ENCODE measurements at regions not wholly inside any gene's neighbourhood (a gene's known extent, or its start where the extent isn't known, plus 50 kb on each side); places are given as distances from the start of the nearest gene placed in this dataset.

DNA sequence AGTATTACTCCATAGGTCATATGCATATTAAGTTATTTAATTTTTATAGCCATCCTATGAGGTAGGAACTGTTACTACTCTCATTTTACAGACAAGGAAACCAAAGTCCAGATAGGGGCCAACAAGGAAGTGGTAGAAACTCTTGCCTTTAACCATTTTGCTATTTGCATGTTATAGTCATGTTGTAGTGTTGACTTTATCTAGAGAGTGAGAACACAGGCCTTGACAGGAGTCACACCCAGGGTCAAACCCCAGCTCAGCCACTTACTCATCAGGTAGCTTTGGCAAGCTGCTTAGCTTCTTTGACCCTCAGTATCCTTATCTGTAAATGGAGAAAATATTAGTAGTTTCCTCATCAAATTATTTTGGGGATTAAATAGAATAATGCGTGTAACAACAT is 156.2 kb downstream of the CAND1 start:
- WGBS, 2 donors = 61 to 84% methylated on average over 1 of the region's 1 CpG

DNA sequence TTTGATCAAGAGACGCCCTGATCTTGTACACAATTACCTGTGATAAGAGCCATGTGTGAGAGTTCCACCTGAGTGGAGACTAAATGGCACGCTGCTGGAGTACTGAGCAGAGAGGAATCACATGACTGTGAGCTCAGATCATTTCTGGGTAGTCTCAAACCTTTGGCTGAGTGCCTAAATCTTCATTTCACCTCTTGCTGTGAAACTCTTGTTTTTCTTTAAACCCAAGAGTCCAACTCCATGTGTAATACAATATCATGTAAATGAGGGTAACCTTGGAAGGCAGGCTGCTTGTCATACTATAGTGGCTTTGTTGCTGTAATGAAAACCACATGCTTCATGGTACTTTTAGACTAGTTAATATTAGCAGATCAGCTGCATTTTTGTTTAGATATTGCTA is 156.9 kb downstream of the CAND1 start:
- Histone ChIP-seq H3K9me3 (no peaks in the 10 kb centered on the region), H3K36me3 (no peaks in the 10 kb centered on the region), H3K27me3 (no peaks in the 10 kb centered on the region), H3K4me3 (no peak overlapping the region), H3K27ac (no peak overlapping the region), H3K4me1 (peaks cover 0 to 27% (median 16%) of the 10 kb centered on the region in 4 donors)
- 30 to 58% methylated on average over 2 of the region's 2 CpGs for WGBS, 2 donors
- intact Hi-C loops (cut with DNase I) = no loop called here
- DNase-seq = no peak
- no peak for TF ChIP-seq POLR2AphosphoS5 (IDR thresholded peaks at IDR 0.05)
- no peak for TF ChIP-seq EP300 (IDR thresholded peaks at IDR 0.05)
- TF ChIP-seq, protein P1, sequence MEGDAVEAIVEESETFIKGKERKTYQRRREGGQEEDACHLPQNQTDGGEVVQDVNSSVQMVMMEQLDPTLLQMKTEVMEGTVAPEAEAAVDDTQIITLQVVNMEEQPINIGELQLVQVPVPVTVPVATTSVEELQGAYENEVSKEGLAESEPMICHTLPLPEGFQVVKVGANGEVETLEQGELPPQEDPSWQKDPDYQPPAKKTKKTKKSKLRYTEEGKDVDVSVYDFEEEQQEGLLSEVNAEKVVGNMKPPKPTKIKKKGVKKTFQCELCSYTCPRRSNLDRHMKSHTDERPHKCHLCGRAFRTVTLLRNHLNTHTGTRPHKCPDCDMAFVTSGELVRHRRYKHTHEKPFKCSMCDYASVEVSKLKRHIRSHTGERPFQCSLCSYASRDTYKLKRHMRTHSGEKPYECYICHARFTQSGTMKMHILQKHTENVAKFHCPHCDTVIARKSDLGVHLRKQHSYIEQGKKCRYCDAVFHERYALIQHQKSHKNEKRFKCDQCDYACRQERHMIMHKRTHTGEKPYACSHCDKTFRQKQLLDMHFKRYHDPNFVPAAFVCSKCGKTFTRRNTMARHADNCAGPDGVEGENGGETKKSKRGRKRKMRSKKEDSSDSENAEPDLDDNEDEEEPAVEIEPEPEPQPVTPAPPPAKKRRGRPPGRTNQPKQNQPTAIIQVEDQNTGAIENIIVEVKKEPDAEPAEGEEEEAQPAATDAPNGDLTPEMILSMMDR (IDR thresholded peaks at IDR 0.05) = no peak
- no peak for TF ChIP-seq POLR2A (IDR thresholded peaks at IDR 0.05)

More for the DNA sequence above, 156.2 kb downstream of the CAND1 start:
- H3K27me3 ChIP-seq = no peaks in the 10 kb centered on the region
- no peak for DNase-seq
- no peak overlapping the region for H3K27ac ChIP-seq
- H3K36me3 ChIP-seq = no peaks in the 10 kb centered on the region
- no peak overlapping the region for H3K4me3 ChIP-seq
- H3K4me1 ChIP-seq = peaks cover 0 to 24% (median 12%) of the 10 kb centered on the region in 4 donors
- no peaks in the 10 kb centered on the region for H3K9me3 ChIP-seq
- intact Hi-C loops (cut with DNase I) = no loop called here
- TF ChIP-seq POLR2A (IDR thresholded peaks at IDR 0.05) (no peak), POLR2AphosphoS5 (IDR thresholded peaks at IDR 0.05) (no peak), EP300 (IDR thresholded peaks at IDR 0.05) (no peak)
- TF ChIP-seq, protein P1 (IDR thresholded peaks at IDR 0.05) = no peak

DNA sequence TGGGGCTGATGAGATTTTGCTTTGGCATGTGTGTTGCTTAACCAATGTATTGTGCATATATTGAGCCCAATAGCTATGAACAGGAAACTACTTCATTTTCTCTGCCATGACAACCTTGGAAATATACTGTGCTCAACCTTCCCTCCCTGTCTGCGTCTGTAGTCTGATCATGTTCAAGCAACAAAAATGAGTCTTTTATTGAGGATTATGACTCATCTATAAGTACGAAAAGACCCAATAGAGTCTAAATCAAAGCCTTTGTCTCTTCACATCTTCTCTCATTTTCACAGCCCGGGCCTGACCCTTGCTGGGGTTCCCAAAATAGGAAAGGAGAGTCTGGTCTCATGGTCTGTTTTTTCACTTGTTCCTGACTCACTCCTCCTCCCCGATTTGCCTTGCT is 158.2 kb downstream of the CAND1 start:
- 83 to 87% methylated on average over 4 of the region's 4 CpGs for WGBS, 2 donors
- intact Hi-C loops (cut with DNase I) = no loop called here
- Histone ChIP-seq H3K9me3 (no peaks in the 10 kb centered on the region), H3K36me3 (no peaks in the 10 kb centered on the region), H3K4me3 (no peak overlapping the region), H3K27ac (no peak overlapping the region), H3K4me1 (peaks cover 0 to 33% (median 18%) of the 10 kb centered on the region in 4 donors), H3K27me3 (no peaks in the 10 kb centered on the region)
- TF ChIP-seq POLR2A (IDR thresholded peaks at IDR 0.05) = no peak
- TF ChIP-seq POLR2AphosphoS5 (IDR thresholded peaks at IDR 0.05) = no peak
- no peak for TF ChIP-seq EP300 (IDR thresholded peaks at IDR 0.05)
- TF ChIP-seq, protein P1 (IDR thresholded peaks at IDR 0.05) = no peak
- no peak for DNase-seq

DNA sequence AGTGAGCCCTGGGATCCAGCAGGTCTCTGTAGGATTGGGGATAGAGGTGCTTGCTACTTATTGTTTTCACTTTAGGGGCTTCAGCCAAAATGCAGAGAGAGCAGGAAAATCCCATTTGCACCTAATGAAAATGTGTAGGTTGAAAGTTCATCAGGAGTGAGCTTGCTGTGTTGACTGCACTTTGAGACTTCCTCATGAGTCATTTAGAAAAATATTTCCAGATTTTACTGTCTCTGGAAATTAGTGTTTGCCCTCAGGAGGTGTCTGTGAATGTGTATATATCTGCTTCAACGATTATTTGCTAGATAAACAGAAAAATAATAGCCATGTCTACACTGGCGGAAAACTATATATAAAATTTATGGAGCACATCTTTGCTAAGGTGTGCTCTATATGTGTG is 159.3 kb downstream of the CAND1 start:
- no peaks in the 10 kb centered on the region for H3K27me3 ChIP-seq
- intact Hi-C loops (cut with DNase I) = no loop called here
- WGBS, 2 donors = 15 to 61% methylated on average over 2 of the region's 2 CpGs
- H3K4me1 ChIP-seq = peaks cover 0 to 33% (median 18%) of the 10 kb centered on the region in 4 donors
- H3K9me3 ChIP-seq = no peaks in the 10 kb centered on the region
- no peaks in the 10 kb centered on the region for H3K36me3 ChIP-seq
- no peak overlapping the region for H3K4me3 ChIP-seq
- DNase-seq = no peak
- TF ChIP-seq POLR2A (IDR thresholded peaks at IDR 0.05) = no peak
- no peak for TF ChIP-seq EP300 (IDR thresholded peaks at IDR 0.05)
- TF ChIP-seq, protein P1 (IDR thresholded peaks at IDR 0.05) = no peak
- TF ChIP-seq POLR2AphosphoS5 (IDR thresholded peaks at IDR 0.05) = no peak
- no peak overlapping the region for H3K27ac ChIP-seq

DNA sequence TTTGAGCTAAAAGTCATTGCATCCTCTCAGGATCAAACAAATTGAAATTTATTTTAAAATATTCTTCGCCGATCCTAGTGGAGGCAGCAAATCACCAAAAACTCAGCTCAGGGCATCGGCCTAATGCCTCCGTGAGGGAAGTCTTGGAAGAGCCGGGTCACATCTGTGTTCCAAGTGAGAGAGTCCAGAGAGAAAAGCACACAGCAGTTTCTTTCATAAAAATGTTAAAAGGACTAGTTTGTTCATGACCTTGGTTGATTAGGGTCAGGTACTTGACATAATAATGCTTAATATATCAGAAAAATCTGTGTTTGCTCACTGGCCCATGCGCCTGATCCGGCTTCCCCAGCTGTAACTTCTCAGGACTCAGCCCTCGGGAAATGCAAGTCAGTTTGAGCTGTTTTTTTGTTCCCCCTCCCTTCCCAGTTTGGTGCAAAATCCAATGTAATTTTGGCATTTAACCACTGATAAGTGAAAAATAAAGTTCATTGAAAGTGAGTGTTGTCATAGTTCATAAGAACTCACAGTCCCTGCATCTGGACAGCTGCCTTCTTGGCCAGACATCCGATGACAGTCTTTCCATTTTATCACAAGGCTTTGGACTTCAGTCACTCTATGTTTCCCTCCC is 161.7 kb downstream of the CAND1 start:
- TF ChIP-seq POLR2AphosphoS5 (IDR thresholded peaks at IDR 0.05) (peak; percentile 40 to 81 (median 62)), EP300 (IDR thresholded peaks at IDR 0.05) (no peak), POLR2A (IDR thresholded peaks at IDR 0.05) (no peak)
- TF ChIP-seq, protein P1 (IDR thresholded peaks at IDR 0.05) = peak in 1 of 4 experiments; percentile 13
- Histone ChIP-seq H3K9me3 (no peaks in the 10 kb centered on the region), H3K36me3 (no peaks in the 10 kb centered on the region), H3K4me1 (peaks cover 0 to 44% (median 38%) of the 10 kb centered on the region in 4 donors), H3K4me3 (no peak overlapping the region), H3K27ac (peak overlapping the region in 3 of 4 donors; percentile 41 to 62 (median 61)), H3K27me3 (no peaks in the 10 kb centered on the region)
- intact Hi-C loops (cut with DNase I) = loop anchor here (5.0 kb wide), 1 partner anchor 511 kb away; no protein-coding TSS in a partner anchor
- 74 to 83% methylated on average over 9 of the region's 9 CpGs for WGBS, 2 donors
- DNase-seq = peak; percentile 90
